ENCODE measurements at regions not wholly inside any gene's neighbourhood (a gene's known extent, or its start where the extent isn't known, plus 50 kb on each side); places are given as distances from the start of the nearest gene placed in this dataset.

GRCh38 chr2:126038861-126039260 is 617.1 kb upstream of the GYPC start:
- Histone ChIP-seq H3K27me3 (ENCODE audit: control insufficient read depth, insufficient read depth, low read length) (no peaks in the 10 kb centered on the region), H3K27ac (ENCODE audit: low read depth, low read length) (no peak overlapping the region), H3K9me3 (ENCODE audit: control insufficient read depth, insufficient read depth, low read length) (no peaks in the 10 kb centered on the region), H3K4me3 (ENCODE audit: low read depth, low read length) (no peak overlapping the region)
- POLR2A ChIA-PET: no interaction called here
- CTCF ChIA-PET: no interaction called here
- DNase-seq (ENCODE audit: low read depth, low spot score): no peak
- no peak for TF ChIP-seq CTCF (IDR thresholded peaks at IDR 0.05; ENCODE audit: low read depth, low read length)

- TF ChIP-seq CTCF (IDR thresholded peaks at IDR 0.05; ENCODE audit: low read depth, low read length): no peak
Observed at GRCh38 chr2:126041391-126042047, 614.4 kb upstream of the GYPC start.

GRCh38 chr2:126042089-126042488 is 613.9 kb upstream of the GYPC start:
- Histone ChIP-seq H3K4me3 (ENCODE audit: low read depth, low read length) (no peak overlapping the region), H3K27ac (ENCODE audit: low read depth, low read length) (no peak overlapping the region), H3K9me3 (ENCODE audit: control insufficient read depth, insufficient read depth, low read length) (no peaks in the 10 kb centered on the region), H3K27me3 (ENCODE audit: control insufficient read depth, insufficient read depth, low read length) (no peaks in the 10 kb centered on the region)
- ChIA-PET CTCF (no interaction called here), POLR2A (no interaction called here)
- TF ChIP-seq CTCF (IDR thresholded peaks at IDR 0.05; ENCODE audit: low read depth, low read length): no peak
- no peak for DNase-seq (ENCODE audit: low read depth, low spot score)

More at GRCh38 chr2:126041391-126042047, 614.4 kb upstream of the GYPC start:
- Histone ChIP-seq H3K9me3 (ENCODE audit: control insufficient read depth, insufficient read depth, low read length) (no peaks in the 10 kb centered on the region), H3K27me3 (ENCODE audit: control insufficient read depth, insufficient read depth, low read length) (no peaks in the 10 kb centered on the region), H3K4me3 (ENCODE audit: low read depth, low read length) (no peak overlapping the region), H3K27ac (ENCODE audit: low read depth, low read length) (no peak overlapping the region)
- no peak for DNase-seq (ENCODE audit: low read depth, low spot score)
- POLR2A ChIA-PET: no interaction called here
- CTCF ChIA-PET: no interaction called here

GRCh38 chr2:126048719-126049118 is 607.2 kb upstream of the GYPC start:
- H3K27ac ChIP-seq (ENCODE audit: low read depth, low read length): no peak overlapping the region
- ChIA-PET POLR2A (no interaction called here), CTCF (no interaction called here)
- H3K27me3 ChIP-seq (ENCODE audit: control insufficient read depth, insufficient read depth, low read length): no peaks in the 10 kb centered on the region
- no peak overlapping the region for H3K4me3 ChIP-seq (ENCODE audit: low read depth, low read length)
- H3K9me3 ChIP-seq (ENCODE audit: control insufficient read depth, insufficient read depth, low read length): no peaks in the 10 kb centered on the region; the same call in 1 of the 2 replicates
- DNase-seq (ENCODE audit: low read depth, low spot score): no peak
- no peak for TF ChIP-seq CTCF (IDR thresholded peaks at IDR 0.05; ENCODE audit: low read depth, low read length)

GRCh38 chr2:126049461-126049860 is 606.5 kb upstream of the GYPC start:
- H3K4me3 ChIP-seq (ENCODE audit: low read depth, low read length): no peak overlapping the region
- no peaks in the 10 kb centered on the region for H3K27me3 ChIP-seq (ENCODE audit: control insufficient read depth, insufficient read depth, low read length)
- no peaks in the 10 kb centered on the region; the same call in none of the 2 replicates for H3K9me3 ChIP-seq (ENCODE audit: control insufficient read depth, insufficient read depth, low read length)
- no peak overlapping the region for H3K27ac ChIP-seq (ENCODE audit: low read depth, low read length)
- POLR2A ChIA-PET: no interaction called here
- CTCF ChIA-PET: no interaction called here
- no peak for DNase-seq (ENCODE audit: low read depth, low spot score)
- no peak for TF ChIP-seq CTCF (IDR thresholded peaks at IDR 0.05; ENCODE audit: low read depth, low read length)
